HEK293 (cell line): ENCODE measurements at regions not wholly inside any gene's neighbourhood (a gene's known extent, or its start where the extent isn't known, plus 50 kb on each side); places are given as distances from the start of the nearest gene placed in this dataset.

Source experiments
- KLF1 ChIP-seq: fragments of 450-650 bp; formaldehyde crosslinking; IDR thresholded peaks from 2 replicates; pipeline ENCODE4 v1.5.1; 2016; ENCODE audit warnings: missing biosample characterization, missing genetic modification characterization
- ZBTB8A ChIP-seq: fragments of 450-650 bp; formaldehyde crosslinking; IDR thresholded peaks from 2 replicates; pipeline ENCODE4 v1.5.1; 2016; ENCODE audit warnings: missing biosample characterization, missing genetic modification characterization
- ZIC2 ChIP-seq: fragments of 450-650 bp; formaldehyde crosslinking; IDR thresholded peaks from 2 replicates; pipeline ENCODE4 v1.5.1; 2016; ENCODE audit warnings: missing biosample characterization, missing genetic modification characterization
- ZNF274 ChIP-seq, 2 experiments: fragments of 200-500 bp in 1 of 2; fragments of 450-650 bp in 1 of 2; sonication (Bioruptor generic) in 1 of 2; formaldehyde crosslinking in 1 of 2; IDR thresholded peaks; 2 replicates each; pipeline versions ENCODE4 v1.5.1 to v1.6.1; 2014 to 2016; ENCODE audit warnings: borderline replicate concordance in 1 of 2, inconsistent platforms in 1 of 2, low read length in 1 of 2, missing biosample characterization in 1 of 2, missing genetic modification characterization in 1 of 2
- ZNF335 ChIP-seq: fragments of 450-650 bp; formaldehyde crosslinking; conservative IDR thresholded peaks from 2 replicates; pipeline ENCODE4 v1.5.1; 2016; ENCODE audit warnings: missing biosample characterization, missing genetic modification characterization
- ZNF350 ChIP-seq: fragments of 450-650 bp; formaldehyde crosslinking; IDR thresholded peaks from 2 replicates; pipeline ENCODE4 v1.5.0; 2017; ENCODE audit warnings: missing biosample characterization, mild to moderate bottlenecking, missing genetic modification characterization
- ZNF707 ChIP-seq: fragments of 450-650 bp; formaldehyde crosslinking; IDR thresholded peaks from 2 replicates; pipeline ENCODE4 v1.5.1; 2016; ENCODE audit warnings: missing biosample characterization, missing genetic modification characterization
- TF ChIP-seq, protein P1 (sequence below): fragments of 450-650 bp; formaldehyde crosslinking; IDR thresholded peaks from 2 replicates; pipeline ENCODE4 v1.5.1; 2016; ENCODE audit warnings: missing biosample characterization, missing genetic modification characterization
- TF ChIP-seq, protein P2 (sequence below): fragments of 450-650 bp; formaldehyde crosslinking; IDR thresholded peaks from 2 replicates; pipeline ENCODE4 v1.5.1; 2016; ENCODE audit warnings: missing biosample characterization, missing genetic modification characterization, borderline replicate concordance

DNA sequence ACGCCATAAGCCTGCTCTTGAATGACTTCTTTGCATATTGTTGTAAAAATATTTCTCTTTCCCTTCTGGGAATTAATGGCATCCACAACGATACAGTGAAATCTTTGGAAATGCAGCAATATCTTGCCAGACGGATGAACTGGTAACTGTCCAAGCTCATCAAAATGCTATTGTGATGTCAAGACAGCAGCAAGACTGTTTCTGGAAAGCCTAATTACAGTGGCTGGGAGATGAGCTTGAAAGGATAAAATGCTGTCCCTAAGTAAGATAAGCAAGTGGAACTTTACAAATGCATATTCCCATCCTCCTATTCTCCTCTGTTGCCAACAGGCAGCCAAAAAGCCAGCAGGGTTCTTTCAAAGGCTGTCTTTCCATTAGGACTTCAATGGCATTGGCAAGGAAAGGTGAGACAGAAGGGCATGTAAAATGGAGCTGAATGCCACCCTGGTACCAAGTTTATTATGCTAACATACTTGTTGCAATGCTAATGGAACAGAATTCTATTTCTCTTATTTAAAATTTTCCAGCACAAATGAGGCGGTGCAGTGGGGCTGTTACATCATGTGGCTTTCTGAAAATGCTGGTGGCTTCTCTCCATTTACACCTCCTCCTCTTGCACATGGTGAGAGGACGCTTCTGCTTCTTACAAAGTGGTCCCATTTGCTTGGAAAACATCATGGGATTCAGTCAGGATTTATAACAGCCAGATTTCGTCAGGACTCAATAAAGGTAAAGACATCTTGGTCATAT lies 178.3 kb upstream of the PTER start:
- TF ChIP-seq ZNF350 (tag by site-specific recombination), result no peak
- TF ChIP-seq ZNF274 (IDR thresholded peaks at IDR 0.05; ENCODE audit: low read length), result no peak
- no peak for TF ChIP-seq ZNF274 (tag by site-specific recombination; IDR thresholded peaks at IDR 0.05; ENCODE audit: borderline replicate concordance)
- TF ChIP-seq ZNF335 (tag by site-specific recombination), result no peak
- TF ChIP-seq, protein P1, sequence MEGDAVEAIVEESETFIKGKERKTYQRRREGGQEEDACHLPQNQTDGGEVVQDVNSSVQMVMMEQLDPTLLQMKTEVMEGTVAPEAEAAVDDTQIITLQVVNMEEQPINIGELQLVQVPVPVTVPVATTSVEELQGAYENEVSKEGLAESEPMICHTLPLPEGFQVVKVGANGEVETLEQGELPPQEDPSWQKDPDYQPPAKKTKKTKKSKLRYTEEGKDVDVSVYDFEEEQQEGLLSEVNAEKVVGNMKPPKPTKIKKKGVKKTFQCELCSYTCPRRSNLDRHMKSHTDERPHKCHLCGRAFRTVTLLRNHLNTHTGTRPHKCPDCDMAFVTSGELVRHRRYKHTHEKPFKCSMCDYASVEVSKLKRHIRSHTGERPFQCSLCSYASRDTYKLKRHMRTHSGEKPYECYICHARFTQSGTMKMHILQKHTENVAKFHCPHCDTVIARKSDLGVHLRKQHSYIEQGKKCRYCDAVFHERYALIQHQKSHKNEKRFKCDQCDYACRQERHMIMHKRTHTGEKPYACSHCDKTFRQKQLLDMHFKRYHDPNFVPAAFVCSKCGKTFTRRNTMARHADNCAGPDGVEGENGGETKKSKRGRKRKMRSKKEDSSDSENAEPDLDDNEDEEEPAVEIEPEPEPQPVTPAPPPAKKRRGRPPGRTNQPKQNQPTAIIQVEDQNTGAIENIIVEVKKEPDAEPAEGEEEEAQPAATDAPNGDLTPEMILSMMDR (tag by site-specific recombination), result no peak
- TF ChIP-seq, protein P2, sequence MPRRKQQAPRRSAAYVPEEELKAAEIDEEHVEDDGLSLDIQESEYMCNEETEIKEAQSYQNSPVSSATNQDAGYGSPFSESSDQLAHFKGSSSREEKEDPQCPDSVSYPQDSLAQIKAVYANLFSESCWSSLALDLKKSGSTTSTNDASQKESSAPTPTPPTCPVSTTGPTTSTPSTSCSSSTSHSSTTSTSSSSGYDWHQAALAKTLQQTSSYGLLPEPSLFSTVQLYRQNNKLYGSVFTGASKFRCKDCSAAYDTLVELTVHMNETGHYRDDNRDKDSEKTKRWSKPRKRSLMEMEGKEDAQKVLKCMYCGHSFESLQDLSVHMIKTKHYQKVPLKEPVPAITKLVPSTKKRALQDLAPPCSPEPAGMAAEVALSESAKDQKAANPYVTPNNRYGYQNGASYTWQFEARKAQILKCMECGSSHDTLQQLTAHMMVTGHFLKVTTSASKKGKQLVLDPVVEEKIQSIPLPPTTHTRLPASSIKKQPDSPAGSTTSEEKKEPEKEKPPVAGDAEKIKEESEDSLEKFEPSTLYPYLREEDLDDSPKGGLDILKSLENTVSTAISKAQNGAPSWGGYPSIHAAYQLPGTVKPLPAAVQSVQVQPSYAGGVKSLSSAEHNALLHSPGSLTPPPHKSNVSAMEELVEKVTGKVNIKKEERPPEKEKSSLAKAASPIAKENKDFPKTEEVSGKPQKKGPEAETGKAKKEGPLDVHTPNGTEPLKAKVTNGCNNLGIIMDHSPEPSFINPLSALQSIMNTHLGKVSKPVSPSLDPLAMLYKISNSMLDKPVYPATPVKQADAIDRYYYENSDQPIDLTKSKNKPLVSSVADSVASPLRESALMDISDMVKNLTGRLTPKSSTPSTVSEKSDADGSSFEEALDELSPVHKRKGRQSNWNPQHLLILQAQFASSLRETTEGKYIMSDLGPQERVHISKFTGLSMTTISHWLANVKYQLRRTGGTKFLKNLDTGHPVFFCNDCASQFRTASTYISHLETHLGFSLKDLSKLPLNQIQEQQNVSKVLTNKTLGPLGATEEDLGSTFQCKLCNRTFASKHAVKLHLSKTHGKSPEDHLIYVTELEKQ (tag by site-specific recombination), result no peak
- no peak for TF ChIP-seq ZIC2 (tag by site-specific recombination)
- no peak for TF ChIP-seq ZBTB8A
- TF ChIP-seq KLF1 (tag by site-specific recombination), result no peak
- TF ChIP-seq ZNF707 (tag by site-specific recombination), result no peak
